GM23338 (cell line): ENCODE measurements at regions not wholly inside any gene's neighbourhood (a gene's known extent, or its start where the extent isn't known, plus 50 kb on each side); places are given as distances from the start of the nearest gene placed in this dataset.

ENCODE experiments used
- ATAC-seq: fragments of 200-7000 bp; cut with Tn5 transposase; 3 replicates; pipeline ENCODE4 v1.9.1; 2020
- DNase-seq: peaks from one replicate; pipeline ENCODE4 v3.0.0-alpha.2; 2015; ENCODE audit warnings: low spot score
- H2AFZ ChIP-seq: fragments of 200-600 bp; sonication (generic); 2 replicates; pipeline ENCODE4 v1.8.0; 2016; ENCODE audit warnings: antibody characterized with exemption, mild to moderate bottlenecking, moderate library complexity
- H3F3A ChIP-seq: fragments of 200-600 bp; sonication (generic); replicated peaks from 2 replicates; pipeline ENCODE4 v1.8.0; 2017; ENCODE audit warnings: antibody characterized with exemption, mixed run types, low read depth
- H3K27ac ChIP-seq: fragments of 200-600 bp; sonication (generic); 2 replicates; pipeline ENCODE4 v1.6.1; 2016; ENCODE audit warnings: low read depth
- H3K27me3 ChIP-seq: fragments of 200-600 bp; sonication (generic); 2 replicates; pipeline ENCODE4 v1.8.0; 2016; ENCODE audit warnings: mild to moderate bottlenecking, mixed run types, moderate library complexity; ENCODE audit not compliant: insufficient read depth
- H3K36me3 ChIP-seq: fragments of 200-600 bp; sonication (generic); 2 replicates; pipeline ENCODE4 v1.8.0; 2016; ENCODE audit warnings: mild to moderate bottlenecking; ENCODE audit not compliant: insufficient read depth
- H3K4me1 ChIP-seq: fragments of 200-600 bp; sonication (generic); 2 replicates; pipeline ENCODE4 v1.8.0; 2016; ENCODE audit warnings: mild to moderate bottlenecking, moderate library complexity; ENCODE audit not compliant: insufficient read depth
- H3K4me2 ChIP-seq: fragments of 200-600 bp; sonication (generic); 2 replicates; pipeline ENCODE4 v1.7.1; 2017; ENCODE audit warnings: mixed run types
- H3K4me3 ChIP-seq: fragments of 200-600 bp; sonication (generic); 2 replicates; pipeline ENCODE4 v1.6.1; 2016; ENCODE audit warnings: mixed run types
- H3K79me2 ChIP-seq: fragments of 200-600 bp; sonication (generic); replicated peaks from 2 replicates; pipeline ENCODE4 v1.8.0; 2017; ENCODE audit warnings: mild to moderate bottlenecking; ENCODE audit not compliant: insufficient read depth
- H3K9me2 ChIP-seq: fragments of 200-600 bp; sonication (generic); 2 replicates; pipeline ENCODE4 v1.8.0; 2017; ENCODE audit not compliant: insufficient read depth
- H4K20me1 ChIP-seq: fragments of 200-600 bp; sonication (generic); replicated peaks from 2 replicates; pipeline ENCODE4 v1.8.0; 2017; ENCODE audit warnings: mild to moderate bottlenecking; ENCODE audit not compliant: insufficient read depth
- H3K27ac Mint-ChIP-seq: 2 replicates; pipeline ENCODE4 v1.8.0; 2020; ENCODE audit warnings: inconsistent platforms, mild to moderate bottlenecking, moderate library complexity, mixed read lengths
- H3K27me3 Mint-ChIP-seq: 3 replicates; pipeline ENCODE4 v1.8.0; 2022; ENCODE audit warnings: low read depth, mild to moderate bottlenecking, moderate library complexity, mixed read lengths, inconsistent platforms; ENCODE audit not compliant: insufficient read depth, poor library complexity
- H3K36me3 Mint-ChIP-seq: 3 replicates; pipeline ENCODE4 v1.8.0; 2021; ENCODE audit warnings: low read depth, mild to moderate bottlenecking, inconsistent platforms, moderate library complexity, mixed read lengths
- H3K4me1 Mint-ChIP-seq: 3 replicates; pipeline ENCODE4 v1.8.0; 2020; ENCODE audit warnings: mild to moderate bottlenecking, inconsistent platforms, mixed read lengths
- H3K4me3 Mint-ChIP-seq: 3 replicates; pipeline ENCODE4 v1.8.0; 2021; ENCODE audit warnings: moderate library complexity, mild to moderate bottlenecking, inconsistent platforms, mixed read lengths
- H3K9me3 Mint-ChIP-seq: 3 replicates; pipeline ENCODE4 v1.8.0; 2020; ENCODE audit warnings: moderate library complexity, mild to moderate bottlenecking, inconsistent platforms, mixed read lengths
- CREB1 ChIP-seq: fragments of 250-450 bp; sonication (Bioruptor Pico); IDR thresholded peaks from 2 replicates; pipeline ENCODE4 v1.5.0; 2020; ENCODE audit warnings: low read depth, mild to moderate bottlenecking, moderate library complexity
- EZH2 ChIP-seq: fragments of 200-600 bp; sonication (generic); IDR thresholded peaks from one replicate; pipeline ENCODE4 v1.8.0; 2017; ENCODE audit warnings: antibody characterized with exemption, mild to moderate bottlenecking, low read depth; ENCODE audit not compliant: unreplicated experiment
- EZH2phosphoT487 ChIP-seq: fragments of 200-600 bp; sonication (generic); IDR thresholded peaks from one replicate; pipeline ENCODE4 v1.8.1; 2018; ENCODE audit warnings: antibody characterized with exemption; ENCODE audit not compliant: unreplicated experiment
- JUNB ChIP-seq: IDR thresholded peaks from one replicate; pipeline ENCODE4 v1.6.1; 2016; ENCODE audit warnings: antibody characterized with exemption; ENCODE audit not compliant: unreplicated experiment
- NANOG ChIP-seq: IDR thresholded peaks from 2 replicates; pipeline ENCODE4 v1.6.1; 2016; ENCODE audit warnings: antibody characterized with exemption, borderline replicate concordance
- POLR2AphosphoS5 ChIP-seq: IDR thresholded peaks from 2 replicates; pipeline ENCODE4 v1.6.1; 2016; ENCODE audit warnings: antibody characterized with exemption, low read depth
- STAT1 ChIP-seq: IDR thresholded peaks from one replicate; pipeline ENCODE4 v1.6.1; 2016; ENCODE audit warnings: antibody characterized with exemption; ENCODE audit not compliant: unreplicated experiment
- ZNF331 ChIP-seq: fragments of 250-450 bp; sonication (Bioruptor Pico); IDR thresholded peaks from 2 replicates; pipeline ENCODE4 v1.5.0; 2020; ENCODE audit warnings: low read depth, mild to moderate bottlenecking, moderate library complexity
- TF ChIP-seq, protein P1 (sequence below): IDR thresholded peaks from 2 replicates; pipeline ENCODE4 v1.6.1; 2016; ENCODE audit warnings: antibody characterized with exemption
- TF ChIP-seq, protein P2 (sequence below): fragments of 250-450 bp; sonication (Bioruptor Pico); IDR thresholded peaks from 2 replicates; pipeline ENCODE4 v1.5.0; 2020; ENCODE audit warnings: mild to moderate bottlenecking, moderate library complexity
- TF ChIP-seq, protein P3 (sequence below), 2 experiments: fragments of 200-600 bp in 1 of 2; sonication (generic) in 1 of 2; conservative IDR thresholded peaks; 2 replicates each; pipeline versions ENCODE4 v1.5.1 to v1.6.1; 2016 to 2017; ENCODE audit warnings: antibody characterized with exemption in 2 of 2, low read depth in 2 of 2, mild to moderate bottlenecking in 2 of 2, moderate library complexity in 1 of 2
- TF ChIP-seq, protein P4 (sequence below): IDR thresholded peaks from one replicate; pipeline ENCODE4 v1.6.1; 2018; ENCODE audit warnings: antibody characterized with exemption; ENCODE audit not compliant: unreplicated experiment

DNA sequence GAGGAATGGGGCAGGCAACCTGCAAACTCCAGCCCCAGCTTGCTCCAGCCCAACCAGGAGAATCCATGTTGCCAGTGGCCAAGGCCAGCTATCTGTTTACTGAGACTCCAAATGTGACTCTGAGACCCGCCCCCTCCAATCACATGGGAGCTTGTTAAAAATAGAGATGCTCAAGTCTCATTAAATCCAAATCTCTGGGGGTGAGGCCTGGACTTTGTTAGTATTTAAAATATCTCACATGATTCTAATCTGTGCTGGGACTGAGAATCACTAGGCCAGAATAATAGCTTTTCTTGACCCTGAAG lies 224.2 kb upstream of the TBL1XR1 start:
- H3K27me3 Mint-ChIP-seq: peaks cover 2% of the 10 kb centered on the region

More for the DNA sequence above, 224.2 kb upstream of the TBL1XR1 start:
- no peaks in the 10 kb centered on the region; the same call in 2 of the 3 replicates for H3K36me3 Mint-ChIP-seq
- no peak for DNase-seq
- Histone ChIP-seq H3K79me2 (no peaks in the 10 kb centered on the region), H4K20me1 (no peaks in the 10 kb centered on the region), H3K4me1 (peaks cover 8% of the 10 kb centered on the region; the same call in 1 of the 2 replicates), H3K36me3 (no peaks in the 10 kb centered on the region), H3F3A (no peaks in the 10 kb centered on the region), H3K9me2 (no peaks in the 10 kb centered on the region), H3K4me3 (no peak overlapping the region), H2AFZ (peak overlapping the region; percentile 43; the same call in 1 of the 2 replicates), H3K27me3 (no peaks in the 10 kb centered on the region), H3K27ac (no peak overlapping the region), H3K4me2 (no peak overlapping the region)
- H3K27ac Mint-ChIP-seq: no peak overlapping the region
- TF ChIP-seq, protein P1, sequence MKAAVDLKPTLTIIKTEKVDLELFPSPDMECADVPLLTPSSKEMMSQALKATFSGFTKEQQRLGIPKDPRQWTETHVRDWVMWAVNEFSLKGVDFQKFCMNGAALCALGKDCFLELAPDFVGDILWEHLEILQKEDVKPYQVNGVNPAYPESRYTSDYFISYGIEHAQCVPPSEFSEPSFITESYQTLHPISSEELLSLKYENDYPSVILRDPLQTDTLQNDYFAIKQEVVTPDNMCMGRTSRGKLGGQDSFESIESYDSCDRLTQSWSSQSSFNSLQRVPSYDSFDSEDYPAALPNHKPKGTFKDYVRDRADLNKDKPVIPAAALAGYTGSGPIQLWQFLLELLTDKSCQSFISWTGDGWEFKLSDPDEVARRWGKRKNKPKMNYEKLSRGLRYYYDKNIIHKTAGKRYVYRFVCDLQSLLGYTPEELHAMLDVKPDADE: no peak
- no peak for TF ChIP-seq NANOG
- no peak for TF ChIP-seq EZH2phosphoT487
- no peak for TF ChIP-seq ZNF331
- TF ChIP-seq JUNB: no peak
- TF ChIP-seq, protein P2, sequence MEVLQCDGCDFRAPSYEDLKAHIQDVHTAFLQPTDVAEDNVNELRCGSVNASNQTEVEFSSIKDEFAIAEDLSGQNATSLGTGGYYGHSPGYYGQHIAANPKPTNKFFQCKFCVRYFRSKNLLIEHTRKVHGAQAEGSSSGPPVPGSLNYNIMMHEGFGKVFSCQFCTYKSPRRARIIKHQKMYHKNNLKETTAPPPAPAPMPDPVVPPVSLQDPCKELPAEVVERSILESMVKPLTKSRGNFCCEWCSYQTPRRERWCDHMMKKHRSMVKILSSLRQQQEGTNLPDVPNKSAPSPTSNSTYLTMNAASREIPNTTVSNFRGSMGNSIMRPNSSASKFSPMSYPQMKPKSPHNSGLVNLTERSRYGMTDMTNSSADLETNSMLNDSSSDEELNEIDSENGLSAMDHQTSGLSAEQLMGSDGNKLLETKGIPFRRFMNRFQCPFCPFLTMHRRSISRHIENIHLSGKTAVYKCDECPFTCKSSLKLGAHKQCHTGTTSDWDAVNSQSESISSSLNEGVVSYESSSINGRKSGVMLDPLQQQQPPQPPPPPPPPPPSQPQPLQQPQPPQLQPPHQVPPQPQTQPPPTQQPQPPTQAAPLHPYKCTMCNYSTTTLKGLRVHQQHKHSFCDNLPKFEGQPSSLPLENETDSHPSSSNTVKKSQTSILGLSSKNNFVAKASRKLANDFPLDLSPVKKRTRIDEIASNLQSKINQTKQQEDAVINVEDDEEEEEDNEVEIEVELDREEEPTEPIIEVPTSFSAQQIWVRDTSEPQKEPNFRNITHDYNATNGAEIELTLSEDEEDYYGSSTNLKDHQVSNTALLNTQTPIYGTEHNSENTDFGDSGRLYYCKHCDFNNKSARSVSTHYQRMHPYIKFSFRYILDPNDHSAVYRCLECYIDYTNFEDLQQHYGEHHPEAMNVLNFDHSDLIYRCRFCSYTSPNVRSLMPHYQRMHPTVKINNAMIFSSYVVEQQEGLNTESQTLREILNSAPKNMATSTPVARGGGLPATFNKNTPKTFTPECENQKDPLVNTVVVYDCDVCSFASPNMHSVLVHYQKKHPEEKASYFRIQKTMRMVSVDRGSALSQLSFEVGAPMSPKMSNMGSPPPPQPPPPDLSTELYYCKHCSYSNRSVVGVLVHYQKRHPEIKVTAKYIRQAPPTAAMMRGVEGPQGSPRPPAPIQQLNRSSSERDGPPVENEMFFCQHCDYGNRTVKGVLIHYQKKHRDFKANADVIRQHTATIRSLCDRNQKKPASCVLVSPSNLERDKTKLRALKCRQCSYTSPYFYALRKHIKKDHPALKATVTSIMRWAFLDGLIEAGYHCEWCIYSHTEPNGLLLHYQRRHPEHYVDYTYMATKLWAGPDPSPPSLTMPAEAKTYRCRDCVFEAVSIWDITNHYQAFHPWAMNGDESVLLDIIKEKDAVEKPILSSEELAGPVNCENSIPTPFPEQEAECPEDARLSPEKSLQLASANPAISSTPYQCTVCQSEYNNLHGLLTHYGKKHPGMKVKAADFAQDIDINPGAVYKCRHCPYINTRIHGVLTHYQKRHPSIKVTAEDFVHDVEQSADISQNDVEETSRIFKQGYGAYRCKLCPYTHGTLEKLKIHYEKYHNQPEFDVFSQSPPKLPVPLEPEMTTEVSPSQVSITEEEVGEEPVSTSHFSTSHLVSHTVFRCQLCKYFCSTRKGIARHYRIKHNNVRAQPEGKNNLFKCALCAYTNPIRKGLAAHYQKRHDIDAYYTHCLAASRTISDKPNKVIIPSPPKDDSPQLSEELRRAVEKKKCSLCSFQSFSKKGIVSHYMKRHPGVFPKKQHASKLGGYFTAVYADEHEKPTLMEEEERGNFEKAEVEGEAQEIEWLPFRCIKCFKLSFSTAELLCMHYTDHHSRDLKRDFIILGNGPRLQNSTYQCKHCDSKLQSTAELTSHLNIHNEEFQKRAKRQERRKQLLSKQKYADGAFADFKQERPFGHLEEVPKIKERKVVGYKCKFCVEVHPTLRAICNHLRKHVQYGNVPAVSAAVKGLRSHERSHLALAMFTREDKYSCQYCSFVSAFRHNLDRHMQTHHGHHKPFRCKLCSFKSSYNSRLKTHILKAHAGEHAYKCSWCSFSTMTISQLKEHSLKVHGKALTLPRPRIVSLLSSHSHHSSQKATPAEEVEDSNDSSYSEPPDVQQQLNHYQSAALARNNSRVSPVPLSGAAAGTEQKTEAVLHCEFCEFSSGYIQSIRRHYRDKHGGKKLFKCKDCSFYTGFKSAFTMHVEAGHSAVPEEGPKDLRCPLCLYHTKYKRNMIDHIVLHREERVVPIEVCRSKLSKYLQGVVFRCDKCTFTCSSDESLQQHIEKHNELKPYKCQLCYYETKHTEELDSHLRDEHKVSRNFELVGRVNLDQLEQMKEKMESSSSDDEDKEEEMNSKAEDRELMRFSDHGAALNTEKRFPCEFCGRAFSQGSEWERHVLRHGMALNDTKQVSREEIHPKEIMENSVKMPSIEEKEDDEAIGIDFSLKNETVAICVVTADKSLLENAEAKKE: no peak
- TF ChIP-seq, protein P3, sequence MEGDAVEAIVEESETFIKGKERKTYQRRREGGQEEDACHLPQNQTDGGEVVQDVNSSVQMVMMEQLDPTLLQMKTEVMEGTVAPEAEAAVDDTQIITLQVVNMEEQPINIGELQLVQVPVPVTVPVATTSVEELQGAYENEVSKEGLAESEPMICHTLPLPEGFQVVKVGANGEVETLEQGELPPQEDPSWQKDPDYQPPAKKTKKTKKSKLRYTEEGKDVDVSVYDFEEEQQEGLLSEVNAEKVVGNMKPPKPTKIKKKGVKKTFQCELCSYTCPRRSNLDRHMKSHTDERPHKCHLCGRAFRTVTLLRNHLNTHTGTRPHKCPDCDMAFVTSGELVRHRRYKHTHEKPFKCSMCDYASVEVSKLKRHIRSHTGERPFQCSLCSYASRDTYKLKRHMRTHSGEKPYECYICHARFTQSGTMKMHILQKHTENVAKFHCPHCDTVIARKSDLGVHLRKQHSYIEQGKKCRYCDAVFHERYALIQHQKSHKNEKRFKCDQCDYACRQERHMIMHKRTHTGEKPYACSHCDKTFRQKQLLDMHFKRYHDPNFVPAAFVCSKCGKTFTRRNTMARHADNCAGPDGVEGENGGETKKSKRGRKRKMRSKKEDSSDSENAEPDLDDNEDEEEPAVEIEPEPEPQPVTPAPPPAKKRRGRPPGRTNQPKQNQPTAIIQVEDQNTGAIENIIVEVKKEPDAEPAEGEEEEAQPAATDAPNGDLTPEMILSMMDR (conservative IDR thresholded peaks at IDR 0.05; ENCODE audit: low read depth in 2 of 2): no peak
- TF ChIP-seq POLR2AphosphoS5: no peak
- TF ChIP-seq EZH2: no peak
- no peak for TF ChIP-seq STAT1
- TF ChIP-seq, protein P4, sequence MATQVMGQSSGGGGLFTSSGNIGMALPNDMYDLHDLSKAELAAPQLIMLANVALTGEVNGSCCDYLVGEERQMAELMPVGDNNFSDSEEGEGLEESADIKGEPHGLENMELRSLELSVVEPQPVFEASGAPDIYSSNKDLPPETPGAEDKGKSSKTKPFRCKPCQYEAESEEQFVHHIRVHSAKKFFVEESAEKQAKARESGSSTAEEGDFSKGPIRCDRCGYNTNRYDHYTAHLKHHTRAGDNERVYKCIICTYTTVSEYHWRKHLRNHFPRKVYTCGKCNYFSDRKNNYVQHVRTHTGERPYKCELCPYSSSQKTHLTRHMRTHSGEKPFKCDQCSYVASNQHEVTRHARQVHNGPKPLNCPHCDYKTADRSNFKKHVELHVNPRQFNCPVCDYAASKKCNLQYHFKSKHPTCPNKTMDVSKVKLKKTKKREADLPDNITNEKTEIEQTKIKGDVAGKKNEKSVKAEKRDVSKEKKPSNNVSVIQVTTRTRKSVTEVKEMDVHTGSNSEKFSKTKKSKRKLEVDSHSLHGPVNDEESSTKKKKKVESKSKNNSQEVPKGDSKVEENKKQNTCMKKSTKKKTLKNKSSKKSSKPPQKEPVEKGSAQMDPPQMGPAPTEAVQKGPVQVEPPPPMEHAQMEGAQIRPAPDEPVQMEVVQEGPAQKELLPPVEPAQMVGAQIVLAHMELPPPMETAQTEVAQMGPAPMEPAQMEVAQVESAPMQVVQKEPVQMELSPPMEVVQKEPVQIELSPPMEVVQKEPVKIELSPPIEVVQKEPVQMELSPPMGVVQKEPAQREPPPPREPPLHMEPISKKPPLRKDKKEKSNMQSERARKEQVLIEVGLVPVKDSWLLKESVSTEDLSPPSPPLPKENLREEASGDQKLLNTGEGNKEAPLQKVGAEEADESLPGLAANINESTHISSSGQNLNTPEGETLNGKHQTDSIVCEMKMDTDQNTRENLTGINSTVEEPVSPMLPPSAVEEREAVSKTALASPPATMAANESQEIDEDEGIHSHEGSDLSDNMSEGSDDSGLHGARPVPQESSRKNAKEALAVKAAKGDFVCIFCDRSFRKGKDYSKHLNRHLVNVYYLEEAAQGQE: no peak
- TF ChIP-seq CREB1: no peak
- H3K9me3 Mint-ChIP-seq: no peaks in the 10 kb centered on the region
- H3K4me3 Mint-ChIP-seq: no peak overlapping the region
- H3K4me1 Mint-ChIP-seq: peaks cover 25% of the 10 kb centered on the region
- ATAC-seq: no peak
